ENCODE measurements at regions not wholly inside any gene's neighbourhood (a gene's known extent, or its start where the extent isn't known, plus 50 kb on each side); places are given as distances from the start of the nearest gene placed in this dataset.
A peak's percentile ranks its signal among the peaks of the same experiment; 100 is the strongest.
"Not testable (repeated sequence)": the region's sequence is repeated elsewhere in the genome, so short reads cannot be mapped to it uniquely, and the experiment has no call there.

DNA sequence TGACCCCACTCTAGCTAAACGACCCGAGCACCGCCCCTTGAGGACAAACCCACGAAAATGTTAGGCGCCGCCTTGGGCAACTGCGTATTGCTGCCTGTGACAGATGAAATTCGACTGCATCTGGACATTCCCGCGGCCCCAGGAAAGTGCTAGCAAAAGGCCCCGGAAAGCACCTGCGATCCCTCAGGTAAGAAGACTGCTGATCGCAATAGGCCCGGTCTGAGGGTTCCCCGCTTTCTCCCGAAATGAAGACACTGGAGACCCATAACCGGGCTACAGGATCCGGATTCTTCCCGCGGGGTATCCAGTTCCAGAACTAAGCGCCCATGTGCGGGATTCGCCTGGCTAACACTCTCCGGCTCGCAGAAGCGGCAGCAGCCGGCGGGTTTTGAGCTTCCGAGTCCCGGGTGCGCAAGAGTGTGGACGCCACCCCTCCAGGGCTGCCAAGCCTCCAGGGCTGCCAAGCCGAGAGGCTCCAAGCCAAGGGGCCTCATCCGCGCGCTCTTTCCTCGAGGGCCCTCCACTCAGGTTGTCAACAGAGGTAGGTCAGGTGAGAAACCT lies 157.9 kb upstream of the NBPF11 start:
- no peak for DNase-seq

DNA sequence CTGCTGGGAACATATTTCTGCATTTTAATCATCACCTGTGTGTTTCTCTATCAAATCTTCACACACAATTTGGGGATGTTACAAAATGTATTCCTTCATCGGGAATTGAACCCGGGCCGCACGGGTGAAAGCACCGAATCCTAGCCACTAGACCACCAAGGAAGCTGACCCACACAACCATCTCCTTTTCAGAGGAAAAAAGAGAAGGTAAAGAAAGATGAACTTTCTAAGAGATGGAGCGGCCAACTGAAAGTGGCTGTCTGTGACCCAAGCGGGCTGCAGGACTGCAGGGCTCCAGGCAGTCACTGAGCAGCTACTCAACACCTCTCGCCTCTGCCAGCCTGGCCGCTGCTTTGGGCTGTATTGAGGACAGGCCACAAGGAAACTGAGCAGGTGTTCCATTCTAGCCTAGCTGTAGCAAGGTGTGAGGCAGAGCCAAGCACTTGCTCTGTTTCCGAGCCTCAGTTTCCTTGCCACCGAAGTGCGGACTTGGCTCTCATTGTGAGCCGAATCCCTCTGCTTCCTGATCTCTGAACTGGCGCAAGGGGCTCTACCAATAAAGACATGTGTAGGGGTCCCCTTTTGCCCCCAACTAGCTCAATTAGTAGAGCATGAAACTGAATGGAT lies 156.9 kb upstream of the NBPF11 start:
- DNase-seq: peak; percentile 30

- DNase-seq: no peak
These were observed 155.6 kb upstream of the NBPF11 start for GRCh38 chr1:148307583-148308185.

DNA sequence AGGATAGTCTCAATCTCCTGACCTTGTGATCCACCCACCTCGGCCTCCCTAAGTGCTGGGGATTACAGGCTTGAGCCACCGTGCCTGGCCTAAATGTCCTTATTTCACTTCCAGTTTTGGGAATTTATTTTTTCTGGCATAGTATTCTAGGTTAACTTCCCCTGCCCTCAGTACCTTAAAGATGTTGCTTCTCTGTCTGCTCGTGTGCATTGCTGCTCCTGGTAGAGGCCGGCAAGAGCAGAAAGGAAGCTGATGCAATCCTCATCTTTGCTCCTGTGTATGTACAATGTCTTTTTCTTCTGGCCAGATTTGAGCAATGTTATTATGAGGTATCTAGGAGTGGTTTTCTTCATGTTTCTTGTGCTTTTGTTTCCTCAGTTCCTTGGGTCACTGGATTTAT lies 152.9 kb upstream of the NBPF11 start:
- not testable (repeated sequence) for DNase-seq

DNA sequence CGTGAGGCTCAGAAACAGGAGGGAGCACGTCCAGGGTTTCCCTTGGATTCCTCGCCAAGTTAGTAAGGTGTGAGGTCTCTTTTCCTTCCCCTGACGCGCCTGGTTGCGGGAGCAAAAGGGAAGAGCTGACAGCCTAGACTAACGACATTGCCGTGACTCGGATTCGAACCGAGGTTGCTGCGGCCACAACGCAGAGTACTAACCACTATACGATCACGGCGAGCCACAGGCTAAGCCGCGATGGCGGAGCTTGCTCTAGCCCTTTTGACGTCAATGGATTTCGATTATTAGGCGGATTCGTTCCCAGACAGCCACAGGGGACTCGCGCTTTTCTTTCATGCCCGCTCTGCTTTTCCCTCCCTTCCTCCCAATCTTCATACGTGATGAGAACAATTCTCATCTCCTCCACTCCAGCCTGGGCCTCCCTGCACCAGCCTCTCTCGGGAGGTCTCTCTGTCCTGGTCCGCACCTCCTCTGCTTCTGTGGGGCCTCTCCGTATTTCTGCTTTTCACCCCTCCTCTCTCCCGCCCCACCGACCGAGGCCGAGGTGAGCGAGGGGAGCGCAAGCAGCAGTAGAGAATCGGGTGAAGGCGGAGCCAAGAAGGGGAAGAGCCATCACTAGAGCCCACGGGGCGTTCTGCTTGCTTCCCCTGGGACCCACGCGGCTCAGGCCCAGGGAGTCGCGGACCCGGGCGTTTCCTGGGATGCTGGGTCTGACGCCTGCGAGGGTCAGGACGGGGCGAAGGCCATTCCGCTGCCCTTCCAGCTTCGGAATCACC lies 150.7 kb upstream of the NBPF11 start:
- peak; percentile 87 for DNase-seq

DNA sequence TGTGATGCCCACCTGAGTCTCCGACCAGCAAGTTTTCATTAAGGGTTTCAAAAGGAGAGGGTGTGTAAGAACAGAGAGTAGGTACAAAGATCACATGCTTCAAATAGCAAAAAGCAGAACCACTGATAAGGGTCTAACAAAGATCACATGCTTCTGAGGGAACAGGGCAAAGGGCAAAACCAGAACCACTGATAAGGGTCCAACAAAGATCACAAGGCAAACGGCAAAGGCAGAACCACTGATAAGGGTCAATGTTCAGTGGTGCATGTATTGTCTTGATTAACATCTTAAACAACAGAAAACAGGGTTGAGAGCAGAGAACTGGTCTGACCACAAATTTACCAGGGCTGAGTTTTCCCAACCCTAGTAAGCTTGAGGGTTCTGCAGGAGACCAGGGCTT lies 145.8 kb upstream of the NBPF11 start:
- not testable (repeated sequence) for DNase-seq

GRCh38 chr1:148296511-148296910 lies 144.4 kb upstream of the NBPF11 start:
- DNase-seq: no peak

GRCh38 chr1:148294116-148294807 lies 142.2 kb upstream of the NBPF11 start:
- no peak for DNase-seq

- no peak for DNase-seq
These were observed 141.6 kb upstream of the NBPF11 start for GRCh38 chr1:148293651-148294050.

DNA sequence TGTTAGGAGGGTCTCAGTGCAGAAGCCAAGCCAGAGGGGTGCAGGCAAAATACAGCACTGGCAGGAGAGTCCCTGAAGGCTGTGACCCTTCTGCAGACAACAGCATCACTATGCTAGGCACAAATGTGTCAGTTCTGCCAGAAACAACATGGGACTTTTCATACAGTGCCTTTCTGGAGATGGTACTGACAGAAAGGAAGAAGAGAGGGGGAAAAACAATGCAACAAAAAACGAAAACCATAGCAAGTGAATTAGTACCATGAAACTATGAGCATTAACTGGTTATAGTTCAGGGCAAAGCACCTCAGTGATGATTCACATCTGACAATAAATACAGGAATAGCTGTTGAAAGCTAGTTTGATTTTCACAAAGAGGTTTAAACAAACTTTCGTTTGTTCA lies 140.8 kb upstream of the NBPF11 start:
- DNase-seq: no peak

GRCh38 chr1:148290881-148291280 lies 138.8 kb upstream of the NBPF11 start:
- no peak for DNase-seq

DNA sequence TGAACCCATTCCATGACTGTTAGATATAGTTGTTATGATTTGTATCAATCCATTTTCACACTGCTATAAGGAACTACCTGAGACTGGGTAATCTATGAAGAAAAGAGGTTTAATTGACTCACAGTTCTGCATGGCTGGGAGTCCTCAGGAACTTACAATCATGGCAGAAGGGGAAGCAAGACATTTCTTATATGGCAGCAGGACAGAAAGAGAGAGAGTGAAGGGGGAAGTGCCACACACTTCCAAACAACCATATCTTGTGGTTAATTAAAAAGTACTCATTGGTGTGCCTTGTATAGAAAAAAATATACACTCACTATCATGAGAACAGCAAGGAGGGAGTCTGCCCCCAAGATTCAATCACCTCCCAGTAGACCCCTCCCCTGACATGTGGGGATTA lies 137.6 kb upstream of the NBPF11 start:
- DNase-seq: no peak

- not testable (repeated sequence) for DNase-seq
These were observed 133.9 kb upstream of the NBPF11 start for GRCh38 chr1:148285946-148286345.

DNA sequence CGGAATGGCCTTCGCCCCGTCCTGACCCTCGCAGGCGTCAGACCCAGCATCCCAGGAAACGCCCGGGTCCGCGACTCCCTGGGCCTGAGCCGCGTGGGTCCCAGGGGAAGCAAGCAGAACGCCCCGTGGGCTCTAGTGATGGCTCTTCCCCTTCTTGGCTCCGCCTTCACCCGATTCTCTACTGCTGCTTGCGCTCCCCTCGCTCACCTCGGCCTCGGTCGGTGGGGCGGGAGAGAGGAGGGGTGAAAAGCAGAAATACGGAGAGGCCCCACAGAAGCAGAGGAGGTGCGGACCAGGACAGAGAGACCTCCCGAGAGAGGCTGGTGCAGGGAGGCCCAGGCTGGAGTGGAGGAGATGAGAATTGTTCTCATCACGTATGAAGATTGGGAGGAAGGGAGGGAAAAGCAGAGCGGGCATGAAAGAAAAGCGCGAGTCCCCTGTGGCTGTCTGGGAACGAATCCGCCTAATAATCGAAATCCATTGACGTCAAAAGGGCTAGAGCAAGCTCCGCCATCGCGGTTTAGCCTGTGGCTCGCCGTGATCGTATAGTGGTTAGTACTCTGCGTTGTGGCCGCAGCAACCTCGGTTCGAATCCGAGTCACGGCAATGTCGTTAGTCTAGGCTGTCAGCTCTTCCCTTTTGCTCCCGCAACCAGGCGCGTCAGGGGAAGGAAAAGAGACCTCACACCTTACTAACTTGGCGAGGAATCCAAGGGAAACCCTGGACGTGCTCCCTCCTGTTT lies 128.9 kb upstream of the NBPF11 start:
- not testable (repeated sequence) for DNase-seq

GRCh38 chr1:148279002-148279542 lies 127.0 kb upstream of the NBPF11 start:
- DNase-seq: not testable (repeated sequence)

GRCh38 chr1:148277865-148278279 lies 125.8 kb upstream of the NBPF11 start:
- not testable (repeated sequence) for DNase-seq

DNA sequence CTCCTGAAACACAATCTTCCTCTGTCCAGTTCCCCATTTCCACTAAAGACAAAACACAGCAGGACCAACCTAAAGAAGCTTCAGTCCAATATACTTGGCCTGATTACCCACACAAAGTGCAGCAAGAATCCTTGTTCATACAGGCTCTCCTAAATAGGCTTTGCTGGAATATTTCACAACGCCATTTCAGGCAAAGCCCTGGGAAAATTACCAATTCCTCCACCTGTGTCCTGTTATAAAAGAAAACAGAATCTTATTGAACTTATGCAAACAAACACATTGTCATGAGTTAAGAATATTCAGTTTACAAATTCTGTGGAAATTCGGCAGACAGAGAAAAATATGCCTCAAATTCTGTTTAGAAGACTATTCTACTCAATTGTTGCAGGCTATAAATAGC lies 115.0 kb upstream of the NBPF11 start:
- DNase-seq: not testable (repeated sequence)

- DNase-seq: peak; percentile 72
These were observed 112.5 kb upstream of the NBPF11 start for GRCh38 chr1:148264374-148265276.

GRCh38 chr1:148263906-148264255 lies 111.8 kb upstream of the NBPF11 start:
- DNase-seq: no peak

- peak; percentile 84 for DNase-seq
These were observed 111.2 kb upstream of the NBPF11 start for GRCh38 chr1:148263128-148263905.
